ENCODE measurements at regions not wholly inside any gene's neighbourhood (a gene's known extent, or its start where the extent isn't known, plus 50 kb on each side); places are given as distances from the start of the nearest gene placed in this dataset.
"Not testable (repeated sequence)": the region's sequence is repeated elsewhere in the genome, so short reads cannot be mapped to it uniquely, and the experiment has no call there.

GRCh38 chr3:18185624-18186023 is 239.5 kb downstream of the SATB1 start:
- DNase-seq: no peak

GRCh38 chr3:18182923-18183322 is 242.2 kb downstream of the SATB1 start:
- DNase-seq: not testable (repeated sequence)

- no peak for DNase-seq
Measured at GRCh38 chr3:18179521-18179920, 245.6 kb downstream of the SATB1 start.

GRCh38 chr3:18177271-18177670 is 247.9 kb downstream of the SATB1 start:
- no peak for DNase-seq

- DNase-seq: not testable (repeated sequence)
Measured at GRCh38 chr3:18173891-18174290, 251.2 kb downstream of the SATB1 start.

GRCh38 chr3:18159681-18160080 is 265.5 kb downstream of the SATB1 start:
- DNase-seq: no peak

GRCh38 chr3:18153571-18154173 is 271.5 kb downstream of the SATB1 start:
- no peak for DNase-seq

- DNase-seq: no peak
Measured at GRCh38 chr3:18151199-18151598, 273.9 kb downstream of the SATB1 start.

- DNase-seq: no peak
Measured at GRCh38 chr3:18149935-18150334, 275.2 kb downstream of the SATB1 start.

GRCh38 chr3:18149386-18149785 is 275.8 kb downstream of the SATB1 start:
- no peak for DNase-seq

GRCh38 chr3:18144571-18144970 is 280.6 kb downstream of the SATB1 start:
- DNase-seq: no peak

- DNase-seq: no peak
Measured at GRCh38 chr3:18143258-18143780, 281.8 kb downstream of the SATB1 start.

- DNase-seq: no peak
Measured at GRCh38 chr3:18137958-18138357, 287.2 kb downstream of the SATB1 start.

- DNase-seq: no peak
Measured at GRCh38 chr3:18135060-18135814, 289.9 kb downstream of the SATB1 start.

- no peak for DNase-seq
Measured at GRCh38 chr3:18134386-18135059, 290.6 kb downstream of the SATB1 start.

GRCh38 chr3:18132991-18133390 is 292.1 kb downstream of the SATB1 start:
- no peak for DNase-seq

- no peak for DNase-seq
Measured at GRCh38 chr3:18127859-18128681, 297.1 kb downstream of the SATB1 start.

GRCh38 chr3:18127174-18127858 is 297.8 kb downstream of the SATB1 start:
- DNase-seq: no peak

- DNase-seq: no peak
Measured at GRCh38 chr3:18126772-18127171, 298.4 kb downstream of the SATB1 start.

GRCh38 chr3:18124501-18124900 is 300.6 kb downstream of the SATB1 start:
- no peak for DNase-seq

- no peak for DNase-seq
Measured at GRCh38 chr3:18122264-18122663, 302.9 kb downstream of the SATB1 start.

- no peak for DNase-seq
Measured at GRCh38 chr3:18121020-18121419, 304.1 kb downstream of the SATB1 start.

All from NCI-H1048 (cell line).